GM23338 (cell line): ENCODE measurements at regions not wholly inside any gene's neighbourhood (a gene's known extent, or its start where the extent isn't known, plus 50 kb on each side); places are given as distances from the start of the nearest gene placed in this dataset.

Source experiments
- ATAC-seq: fragments of 200-7000 bp; cut with Tn5 transposase; 3 replicates; pipeline ENCODE4 v1.9.1; 2020
- DNase-seq: peaks from one replicate; pipeline ENCODE4 v3.0.0-alpha.2; 2015; ENCODE audit warnings: low spot score
- H2AFZ ChIP-seq: fragments of 200-600 bp; sonication (generic); 2 replicates; pipeline ENCODE4 v1.8.0; 2016; ENCODE audit warnings: antibody characterized with exemption, mild to moderate bottlenecking, moderate library complexity
- H3F3A ChIP-seq: fragments of 200-600 bp; sonication (generic); replicated peaks from 2 replicates; pipeline ENCODE4 v1.8.0; 2017; ENCODE audit warnings: antibody characterized with exemption, mixed run types, low read depth
- H3K27ac ChIP-seq: fragments of 200-600 bp; sonication (generic); 2 replicates; pipeline ENCODE4 v1.6.1; 2016; ENCODE audit warnings: low read depth
- H3K27me3 ChIP-seq: fragments of 200-600 bp; sonication (generic); 2 replicates; pipeline ENCODE4 v1.8.0; 2016; ENCODE audit warnings: mild to moderate bottlenecking, mixed run types, moderate library complexity; ENCODE audit not compliant: insufficient read depth
- H3K36me3 ChIP-seq: fragments of 200-600 bp; sonication (generic); 2 replicates; pipeline ENCODE4 v1.8.0; 2016; ENCODE audit warnings: mild to moderate bottlenecking; ENCODE audit not compliant: insufficient read depth
- H3K4me1 ChIP-seq: fragments of 200-600 bp; sonication (generic); 2 replicates; pipeline ENCODE4 v1.8.0; 2016; ENCODE audit warnings: mild to moderate bottlenecking, moderate library complexity; ENCODE audit not compliant: insufficient read depth
- H3K4me2 ChIP-seq: fragments of 200-600 bp; sonication (generic); 2 replicates; pipeline ENCODE4 v1.7.1; 2017; ENCODE audit warnings: mixed run types
- H3K4me3 ChIP-seq: fragments of 200-600 bp; sonication (generic); 2 replicates; pipeline ENCODE4 v1.6.1; 2016; ENCODE audit warnings: mixed run types
- H3K79me2 ChIP-seq: fragments of 200-600 bp; sonication (generic); replicated peaks from 2 replicates; pipeline ENCODE4 v1.8.0; 2017; ENCODE audit warnings: mild to moderate bottlenecking; ENCODE audit not compliant: insufficient read depth
- H3K9me2 ChIP-seq: fragments of 200-600 bp; sonication (generic); 2 replicates; pipeline ENCODE4 v1.8.0; 2017; ENCODE audit not compliant: insufficient read depth
- H4K20me1 ChIP-seq: fragments of 200-600 bp; sonication (generic); replicated peaks from 2 replicates; pipeline ENCODE4 v1.8.0; 2017; ENCODE audit warnings: mild to moderate bottlenecking; ENCODE audit not compliant: insufficient read depth
- H3K27ac Mint-ChIP-seq: 2 replicates; pipeline ENCODE4 v1.8.0; 2020; ENCODE audit warnings: inconsistent platforms, mild to moderate bottlenecking, moderate library complexity, mixed read lengths
- H3K27me3 Mint-ChIP-seq: 3 replicates; pipeline ENCODE4 v1.8.0; 2022; ENCODE audit warnings: low read depth, mild to moderate bottlenecking, moderate library complexity, mixed read lengths, inconsistent platforms; ENCODE audit not compliant: insufficient read depth, poor library complexity
- H3K36me3 Mint-ChIP-seq: 3 replicates; pipeline ENCODE4 v1.8.0; 2021; ENCODE audit warnings: low read depth, mild to moderate bottlenecking, inconsistent platforms, moderate library complexity, mixed read lengths
- H3K4me1 Mint-ChIP-seq: 3 replicates; pipeline ENCODE4 v1.8.0; 2020; ENCODE audit warnings: mild to moderate bottlenecking, inconsistent platforms, mixed read lengths
- H3K4me3 Mint-ChIP-seq: 3 replicates; pipeline ENCODE4 v1.8.0; 2021; ENCODE audit warnings: moderate library complexity, mild to moderate bottlenecking, inconsistent platforms, mixed read lengths
- H3K9me3 Mint-ChIP-seq: 3 replicates; pipeline ENCODE4 v1.8.0; 2020; ENCODE audit warnings: moderate library complexity, mild to moderate bottlenecking, inconsistent platforms, mixed read lengths
- CREB1 ChIP-seq: fragments of 250-450 bp; sonication (Bioruptor Pico); IDR thresholded peaks from 2 replicates; pipeline ENCODE4 v1.5.0; 2020; ENCODE audit warnings: low read depth, mild to moderate bottlenecking, moderate library complexity
- CTCF ChIP-seq, 2 experiments: fragments of 200-600 bp in 1 of 2; sonication (generic) in 1 of 2; conservative IDR thresholded peaks; 2 replicates each; pipeline versions ENCODE4 v1.5.1 to v1.6.1; 2016 to 2017; ENCODE audit warnings: antibody characterized with exemption in 2 of 2, low read depth in 2 of 2, mild to moderate bottlenecking in 2 of 2, moderate library complexity in 1 of 2
- EZH2phosphoT487 ChIP-seq: fragments of 200-600 bp; sonication (generic); IDR thresholded peaks from one replicate; pipeline ENCODE4 v1.8.1; 2018; ENCODE audit warnings: antibody characterized with exemption; ENCODE audit not compliant: unreplicated experiment
- JUNB ChIP-seq: IDR thresholded peaks from one replicate; pipeline ENCODE4 v1.6.1; 2016; ENCODE audit warnings: antibody characterized with exemption; ENCODE audit not compliant: unreplicated experiment
- POLR2AphosphoS5 ChIP-seq: IDR thresholded peaks from 2 replicates; pipeline ENCODE4 v1.6.1; 2016; ENCODE audit warnings: antibody characterized with exemption, low read depth
- ZNF114 ChIP-seq: fragments of 250-450 bp; sonication (Bioruptor Pico); IDR thresholded peaks from 2 replicates; pipeline ENCODE4 v1.5.0; 2020; ENCODE audit warnings: mild to moderate bottlenecking, moderate library complexity
- ZNF331 ChIP-seq: fragments of 250-450 bp; sonication (Bioruptor Pico); IDR thresholded peaks from 2 replicates; pipeline ENCODE4 v1.5.0; 2020; ENCODE audit warnings: low read depth, mild to moderate bottlenecking, moderate library complexity
- TF ChIP-seq, protein P1 (sequence below): IDR thresholded peaks from one replicate; pipeline ENCODE4 v1.6.1; 2018; ENCODE audit warnings: antibody characterized with exemption; ENCODE audit not compliant: unreplicated experiment
- TF ChIP-seq, protein P2 (sequence below): IDR thresholded peaks from 2 replicates; pipeline ENCODE4 v1.6.1; 2016; ENCODE audit warnings: antibody characterized with exemption

- Mint-ChIP-seq H3K9me3 (peaks cover 57% of the 10 kb centered on the region), H3K4me1 (peaks cover 7% of the 10 kb centered on the region), H3K27me3 (no peaks in the 10 kb centered on the region), H3K36me3 (peaks cover 56% of the 10 kb centered on the region), H3K27ac (no peak overlapping the region), H3K4me3 (no peak overlapping the region)
- H3K36me3 ChIP-seq: peaks cover 14% of the 10 kb centered on the region
- H3K79me2 ChIP-seq: no peaks in the 10 kb centered on the region
- H3F3A ChIP-seq: 0 out of 2 replicates have a peak, but pooled peaks cover 7% of the 10 kb centered on the region
- TF ChIP-seq EZH2phosphoT487 (no peak), CTCF (conservative IDR thresholded peaks at IDR 0.05; ENCODE audit: low read depth in 2 of 2) (peak; percentile 81 to 93)
- no peaks in the 10 kb centered on the region for H3K27me3 ChIP-seq
- H3K4me2 ChIP-seq: no peak overlapping the region
- DNase-seq (peak; percentile 97), ATAC-seq (peak; percentile 100)
- no peaks in the 10 kb centered on the region for H3K4me1 ChIP-seq
- H3K4me3 ChIP-seq: no peak overlapping the region
- H3K27ac ChIP-seq: no peak overlapping the region
- H4K20me1 ChIP-seq: no peaks in the 10 kb centered on the region
- no peak overlapping the region for H2AFZ ChIP-seq
- 0 out of 2 replicates have a peak, but pooled peaks cover 9% of the 10 kb centered on the region for H3K9me2 ChIP-seq
Observed at GRCh38 chr3:176514297-176514696, 683.0 kb downstream of the TBL1XR1 start.

- peak; percentile 41 for DNase-seq
- no peak overlapping the region for H3K4me3 Mint-ChIP-seq
- TF ChIP-seq CREB1 (CRISPR knock-in tag) (no peak), EZH2phosphoT487 (no peak), ZNF114 (no peak), POLR2AphosphoS5 (no peak), JUNB (no peak), CTCF (conservative IDR thresholded peaks at IDR 0.05; ENCODE audit: low read depth in 2 of 2) (no peak), ZNF331 (CRISPR knock-in tag) (no peak)
- TF ChIP-seq, protein P1, sequence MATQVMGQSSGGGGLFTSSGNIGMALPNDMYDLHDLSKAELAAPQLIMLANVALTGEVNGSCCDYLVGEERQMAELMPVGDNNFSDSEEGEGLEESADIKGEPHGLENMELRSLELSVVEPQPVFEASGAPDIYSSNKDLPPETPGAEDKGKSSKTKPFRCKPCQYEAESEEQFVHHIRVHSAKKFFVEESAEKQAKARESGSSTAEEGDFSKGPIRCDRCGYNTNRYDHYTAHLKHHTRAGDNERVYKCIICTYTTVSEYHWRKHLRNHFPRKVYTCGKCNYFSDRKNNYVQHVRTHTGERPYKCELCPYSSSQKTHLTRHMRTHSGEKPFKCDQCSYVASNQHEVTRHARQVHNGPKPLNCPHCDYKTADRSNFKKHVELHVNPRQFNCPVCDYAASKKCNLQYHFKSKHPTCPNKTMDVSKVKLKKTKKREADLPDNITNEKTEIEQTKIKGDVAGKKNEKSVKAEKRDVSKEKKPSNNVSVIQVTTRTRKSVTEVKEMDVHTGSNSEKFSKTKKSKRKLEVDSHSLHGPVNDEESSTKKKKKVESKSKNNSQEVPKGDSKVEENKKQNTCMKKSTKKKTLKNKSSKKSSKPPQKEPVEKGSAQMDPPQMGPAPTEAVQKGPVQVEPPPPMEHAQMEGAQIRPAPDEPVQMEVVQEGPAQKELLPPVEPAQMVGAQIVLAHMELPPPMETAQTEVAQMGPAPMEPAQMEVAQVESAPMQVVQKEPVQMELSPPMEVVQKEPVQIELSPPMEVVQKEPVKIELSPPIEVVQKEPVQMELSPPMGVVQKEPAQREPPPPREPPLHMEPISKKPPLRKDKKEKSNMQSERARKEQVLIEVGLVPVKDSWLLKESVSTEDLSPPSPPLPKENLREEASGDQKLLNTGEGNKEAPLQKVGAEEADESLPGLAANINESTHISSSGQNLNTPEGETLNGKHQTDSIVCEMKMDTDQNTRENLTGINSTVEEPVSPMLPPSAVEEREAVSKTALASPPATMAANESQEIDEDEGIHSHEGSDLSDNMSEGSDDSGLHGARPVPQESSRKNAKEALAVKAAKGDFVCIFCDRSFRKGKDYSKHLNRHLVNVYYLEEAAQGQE: no peak
- TF ChIP-seq, protein P2, sequence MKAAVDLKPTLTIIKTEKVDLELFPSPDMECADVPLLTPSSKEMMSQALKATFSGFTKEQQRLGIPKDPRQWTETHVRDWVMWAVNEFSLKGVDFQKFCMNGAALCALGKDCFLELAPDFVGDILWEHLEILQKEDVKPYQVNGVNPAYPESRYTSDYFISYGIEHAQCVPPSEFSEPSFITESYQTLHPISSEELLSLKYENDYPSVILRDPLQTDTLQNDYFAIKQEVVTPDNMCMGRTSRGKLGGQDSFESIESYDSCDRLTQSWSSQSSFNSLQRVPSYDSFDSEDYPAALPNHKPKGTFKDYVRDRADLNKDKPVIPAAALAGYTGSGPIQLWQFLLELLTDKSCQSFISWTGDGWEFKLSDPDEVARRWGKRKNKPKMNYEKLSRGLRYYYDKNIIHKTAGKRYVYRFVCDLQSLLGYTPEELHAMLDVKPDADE: no peak
Observed at GRCh38 chr3:176513604-176514003, 683.7 kb downstream of the TBL1XR1 start.

More at GRCh38 chr3:176513604-176514003, 683.7 kb downstream of the TBL1XR1 start:
- Mint-ChIP-seq H3K27ac (no peak overlapping the region), H3K36me3 (peaks cover 61% of the 10 kb centered on the region), H3K9me3 (peaks cover 61% of the 10 kb centered on the region), H3K27me3 (no peaks in the 10 kb centered on the region), H3K4me1 (peaks cover 7% of the 10 kb centered on the region)
- Histone ChIP-seq H3K27me3 (no peaks in the 10 kb centered on the region), H3K4me1 (no peaks in the 10 kb centered on the region), H2AFZ (no peak overlapping the region), H3F3A (0 out of 2 replicates have a peak, but pooled peaks cover 7% of the 10 kb centered on the region), H3K9me2 (0 out of 2 replicates have a peak, but pooled peaks cover 9% of the 10 kb centered on the region), H3K27ac (no peak overlapping the region), H3K4me3 (no peak overlapping the region), H3K36me3 (peaks cover 14% of the 10 kb centered on the region), H3K79me2 (no peaks in the 10 kb centered on the region), H4K20me1 (no peaks in the 10 kb centered on the region), H3K4me2 (no peak overlapping the region)
- ATAC-seq: no peak
